ENCODE measurements at regions not wholly inside any gene's neighbourhood (a gene's known extent, or its start where the extent isn't known, plus 50 kb on each side); places are given as distances from the start of the nearest gene placed in this dataset. TPM values are rescaled to one million over a fixed set of nuclear protein-coding genes. Genes with fewer than 3 reads are reported as not detected.

DNA sequence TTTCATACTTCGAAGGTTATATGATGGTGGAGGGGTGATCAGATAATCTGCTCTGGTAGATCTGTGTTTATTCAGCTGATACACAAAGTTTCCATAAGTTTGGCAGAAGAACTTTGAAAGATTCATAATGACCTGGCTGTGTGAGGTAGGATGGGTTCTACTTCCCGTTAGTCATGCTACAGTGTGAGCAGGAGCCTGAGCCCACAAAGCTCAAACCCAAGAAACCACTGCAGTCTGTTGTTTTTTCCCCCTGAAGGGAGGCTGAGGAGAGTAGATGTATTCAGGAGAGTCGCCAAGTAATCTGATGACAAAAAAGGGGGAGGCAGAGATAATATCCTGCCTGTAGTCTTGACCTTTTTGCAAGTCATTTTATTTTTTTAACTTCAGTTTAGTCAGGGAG, 52.8 kb upstream of the PPP3CA start:
- TF ChIP-seq CTCF (IDR thresholded peaks at IDR 0.05; ENCODE audit: insufficient read depth, low read depth, low read length), result no peak
- no peak for DNase-seq (ENCODE audit: low read depth)
- no peak overlapping the region for H3K4me3 ChIP-seq (ENCODE audit: low read depth, low read length)

GRCh38 chr4:101398807-101399206, 51.5 kb upstream of the PPP3CA start:
- no peak for TF ChIP-seq CTCF (IDR thresholded peaks at IDR 0.05; ENCODE audit: insufficient read depth, low read depth, low read length)

More at GRCh38 chr4:101398807-101399206, 51.5 kb upstream of the PPP3CA start:
- H3K4me3 ChIP-seq (ENCODE audit: low read depth, low read length), result no peak overlapping the region
- DNase-seq (ENCODE audit: low read depth), result no peak

Small RNA genes in the stretch of these regions (small RNA-seq; reads per million reads assigned to genes)
- not detected for gene RNU6-462P
